ENCODE measurements at regions not wholly inside any gene's neighbourhood (a gene's known extent, or its start where the extent isn't known, plus 50 kb on each side); places are given as distances from the start of the nearest gene placed in this dataset.

GRCh38 chr16:77652399-77652798, 69.9 kb upstream of the NUDT7 start:
- TF ChIP-seq CTCF (IDR thresholded peaks at IDR 0.05) (no peak), POLR2A (IDR thresholded peaks at IDR 0.05) (no peak)
